Neural cell (in vitro differentiated cells): ENCODE measurements at regions not wholly inside any gene's neighbourhood (a gene's known extent, or its start where the extent isn't known, plus 50 kb on each side); places are given as distances from the start of the nearest gene placed in this dataset.
"Not testable (repeated sequence)": the region's sequence is repeated elsewhere in the genome, so short reads cannot be mapped to it uniquely, and the experiment has no call there.

Source experiments
- H2AFZ ChIP-seq: fragments of 200-600, 300-800 bp; sonication (generic), shearing (Covaris generic); 2 replicates; pipeline ENCODE4 v1.6.0; 2014; ENCODE audit warnings: low read depth, mild to moderate bottlenecking, antibody characterized with exemption, low read length, moderate library complexity
- H3F3A ChIP-seq: fragments of 200-600 bp; shearing (Covaris generic); 2 replicates; pipeline ENCODE4 v1.6.1; 2016; ENCODE audit warnings: mild to moderate bottlenecking, moderate library complexity, mixed read lengths, antibody characterized with exemption, low read length; ENCODE audit not compliant: insufficient read depth, poor library complexity, severe bottlenecking
- H3K27ac ChIP-seq: fragments of 200-600, 300-800 bp; sonication (generic), shearing (Covaris generic); 2 replicates; pipeline ENCODE4 v1.5.1; 2014; ENCODE audit warnings: mild to moderate bottlenecking, low read length, moderate library complexity
- H3K27me3 ChIP-seq: fragments of 300-800, 200-600 bp; sonication (generic), shearing (Covaris generic); 2 replicates; pipeline ENCODE4 v1.6.0; 2014; ENCODE audit warnings: mild to moderate bottlenecking, low read depth, low read length, moderate library complexity; ENCODE audit not compliant: insufficient read depth
- H3K36me3 ChIP-seq: fragments of 300-800, 200-600 bp; sonication (generic), shearing (Covaris generic); 2 replicates; pipeline ENCODE4 v1.5.1; 2014; ENCODE audit warnings: mild to moderate bottlenecking, antibody characterized with exemption, low read length, moderate library complexity; ENCODE audit not compliant: insufficient read depth
- H3K4me2 ChIP-seq: fragments of 300-800, 200-600 bp; sonication (generic), shearing (Covaris generic); 2 replicates; pipeline ENCODE4 v1.6.0; 2014; ENCODE audit warnings: mild to moderate bottlenecking, low read length
- H3K4me3 ChIP-seq: fragments of 300-800, 200-600 bp; sonication (generic), shearing (Covaris generic); 2 replicates; pipeline ENCODE4 v1.5.1; 2014; ENCODE audit warnings: mild to moderate bottlenecking, low read length, moderate library complexity
- H3K79me2 ChIP-seq: fragments of 200-600 bp; shearing (Covaris generic); replicated peaks from 2 replicates; pipeline ENCODE4 v1.6.0; 2014; ENCODE audit warnings: mild to moderate bottlenecking, low read length, moderate library complexity; ENCODE audit not compliant: insufficient read depth
- H3K9ac ChIP-seq: fragments of 300-800, 200-600 bp; sonication (generic), shearing (Covaris generic); 2 replicates; pipeline ENCODE4 v1.6.1; 2016; ENCODE audit warnings: mild to moderate bottlenecking, low read length, mixed read lengths
- H3K9me2 ChIP-seq: fragments of 200-600 bp; shearing (Covaris generic); 2 replicates; pipeline ENCODE4 v1.6.1; 2016; ENCODE audit warnings: mild to moderate bottlenecking, low read length, mixed read lengths; ENCODE audit not compliant: insufficient read depth
- H3K9me3 ChIP-seq: fragments of 200-600, 300-800 bp; sonication (generic), shearing (Covaris generic); 2 replicates; pipeline ENCODE4 v1.6.1; 2016; ENCODE audit warnings: mild to moderate bottlenecking, mixed run types, low read length, moderate library complexity, mixed read lengths
- H4K20me1 ChIP-seq: fragments of 200-600 bp; shearing (Covaris generic); 2 replicates; pipeline ENCODE4 v1.6.1; 2016; ENCODE audit warnings: mild to moderate bottlenecking, mixed run types; ENCODE audit not compliant: insufficient read depth
- EP300 ChIP-seq: fragments of 450-650 bp; conservative IDR thresholded peaks from 2 replicates; pipeline ENCODE4 v1.6.1; 2014; ENCODE audit warnings: antibody characterized with exemption, mild to moderate bottlenecking, moderate library complexity; ENCODE audit not compliant: poor library complexity, severe bottlenecking
- EZH2 ChIP-seq: fragments of 200-600, 300-800 bp; shearing (Covaris generic), sonication (generic); IDR thresholded peaks from 2 replicates; pipeline ENCODE4 v1.6.1; 2014; ENCODE audit warnings: antibody characterized with exemption, low read length, borderline replicate concordance, mild to moderate bottlenecking; ENCODE audit not compliant: insufficient read depth, poor library complexity, severe bottlenecking
- MXI1 ChIP-seq: fragments of 450-650 bp; conservative IDR thresholded peaks from 2 replicates; pipeline ENCODE4 v1.6.1; 2014; ENCODE audit warnings: antibody characterized with exemption, mild to moderate bottlenecking; ENCODE audit not compliant: poor library complexity, severe bottlenecking
- POLR2AphosphoS5 ChIP-seq: IDR thresholded peaks from 2 replicates; pipeline ENCODE4 v1.6.1; 2012
- RAD21 ChIP-seq: fragments of 450-650 bp; conservative IDR thresholded peaks from 2 replicates; pipeline ENCODE4 v1.6.1; 2014; ENCODE audit warnings: antibody characterized with exemption, mild to moderate bottlenecking, moderate library complexity
- REST ChIP-seq: IDR thresholded peaks from 2 replicates; pipeline ENCODE4 v1.6.1; 2012; ENCODE audit warnings: borderline replicate concordance
- SMC3 ChIP-seq: fragments of 450-650 bp; conservative IDR thresholded peaks from 2 replicates; pipeline ENCODE4 v1.6.1; 2014; ENCODE audit warnings: antibody characterized with exemption, mild to moderate bottlenecking, moderate library complexity; ENCODE audit not compliant: poor library complexity
- TAF1 ChIP-seq: IDR thresholded peaks from 2 replicates; pipeline ENCODE4 v1.6.1; 2012; ENCODE audit warnings: low read depth
- TF ChIP-seq, protein P1 (sequence below): fragments of 450-650 bp; IDR thresholded peaks from 2 replicates; pipeline ENCODE4 v1.5.1; 2014; ENCODE audit warnings: antibody characterized with exemption, mild to moderate bottlenecking, moderate library complexity; ENCODE audit not compliant: poor library complexity, severe bottlenecking

GRCh38 chr4:126191536-126191935, 876.8 kb downstream of the FAT4 start:
- Histone ChIP-seq H4K20me1 (no peaks in the 10 kb centered on the region), H3K36me3 (no peaks in the 10 kb centered on the region), H3K9me2 (no peaks in the 10 kb centered on the region), H2AFZ (no peak overlapping the region), H3K9me3 (no peaks in the 10 kb centered on the region), H3K27me3 (no peaks in the 10 kb centered on the region), H3K9ac (no peak overlapping the region), H3K27ac (no peak overlapping the region), H3K4me2 (no peak overlapping the region), H3F3A (no peaks in the 10 kb centered on the region), H3K79me2 (no peaks in the 10 kb centered on the region), H3K4me3 (no peak overlapping the region)
- TF ChIP-seq, protein P1, sequence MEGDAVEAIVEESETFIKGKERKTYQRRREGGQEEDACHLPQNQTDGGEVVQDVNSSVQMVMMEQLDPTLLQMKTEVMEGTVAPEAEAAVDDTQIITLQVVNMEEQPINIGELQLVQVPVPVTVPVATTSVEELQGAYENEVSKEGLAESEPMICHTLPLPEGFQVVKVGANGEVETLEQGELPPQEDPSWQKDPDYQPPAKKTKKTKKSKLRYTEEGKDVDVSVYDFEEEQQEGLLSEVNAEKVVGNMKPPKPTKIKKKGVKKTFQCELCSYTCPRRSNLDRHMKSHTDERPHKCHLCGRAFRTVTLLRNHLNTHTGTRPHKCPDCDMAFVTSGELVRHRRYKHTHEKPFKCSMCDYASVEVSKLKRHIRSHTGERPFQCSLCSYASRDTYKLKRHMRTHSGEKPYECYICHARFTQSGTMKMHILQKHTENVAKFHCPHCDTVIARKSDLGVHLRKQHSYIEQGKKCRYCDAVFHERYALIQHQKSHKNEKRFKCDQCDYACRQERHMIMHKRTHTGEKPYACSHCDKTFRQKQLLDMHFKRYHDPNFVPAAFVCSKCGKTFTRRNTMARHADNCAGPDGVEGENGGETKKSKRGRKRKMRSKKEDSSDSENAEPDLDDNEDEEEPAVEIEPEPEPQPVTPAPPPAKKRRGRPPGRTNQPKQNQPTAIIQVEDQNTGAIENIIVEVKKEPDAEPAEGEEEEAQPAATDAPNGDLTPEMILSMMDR, result no peak
- TF ChIP-seq EP300 (no peak), REST (no peak), SMC3 (no peak), POLR2AphosphoS5 (no peak), RAD21 (no peak)

DNA sequence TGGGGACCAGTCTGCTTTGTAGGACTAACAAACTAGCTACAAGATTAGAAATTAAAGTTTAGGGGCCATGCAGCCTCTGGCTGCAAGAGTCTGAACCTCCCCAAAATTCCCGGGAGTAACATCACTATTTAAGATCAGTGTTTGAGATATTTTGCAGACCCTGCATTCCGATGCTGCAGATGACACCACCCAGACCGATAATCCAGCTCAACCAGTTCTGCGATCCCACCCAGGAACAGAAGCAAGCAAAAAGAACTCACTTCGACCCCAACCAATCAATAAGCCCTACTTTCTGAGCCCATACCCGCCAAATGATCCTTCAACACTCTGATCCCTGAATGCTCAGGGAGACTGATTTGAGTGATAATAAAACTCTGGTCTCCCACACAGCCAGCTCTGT, 877.8 kb downstream of the FAT4 start:
- no peak overlapping the region for H2AFZ ChIP-seq
- H4K20me1 ChIP-seq, result no peaks in the 10 kb centered on the region
- no peak overlapping the region for H3K4me3 ChIP-seq
- TF ChIP-seq MXI1, result no peak
- TF ChIP-seq EP300, result no peak
- no peak for TF ChIP-seq POLR2AphosphoS5
- no peak for TF ChIP-seq TAF1
- no peak for TF ChIP-seq EZH2
- TF ChIP-seq REST, result no peak
- TF ChIP-seq, protein P1, result no peak
- no peak for TF ChIP-seq RAD21
- no peak for TF ChIP-seq SMC3
- H3K9ac ChIP-seq, result no peak overlapping the region
- no peaks in the 10 kb centered on the region for H3K27me3 ChIP-seq
- H3K9me3 ChIP-seq, result no peaks in the 10 kb centered on the region
- no peaks in the 10 kb centered on the region for H3K79me2 ChIP-seq
- no peak overlapping the region for H3K4me2 ChIP-seq
- H3K9me2 ChIP-seq, result no peaks in the 10 kb centered on the region
- H3K36me3 ChIP-seq, result no peaks in the 10 kb centered on the region
- no peak overlapping the region for H3K27ac ChIP-seq
- H3F3A ChIP-seq, result no peaks in the 10 kb centered on the region

GRCh38 chr4:126201251-126202138, 886.7 kb downstream of the FAT4 start:
- not testable (repeated sequence) for H3K27me3 ChIP-seq, H2AFZ ChIP-seq, H3K36me3 ChIP-seq, H3K9ac ChIP-seq, H3K4me2 ChIP-seq, H4K20me1 ChIP-seq, H3K9me3 ChIP-seq, H3F3A ChIP-seq, H3K9me2 ChIP-seq, H3K27ac ChIP-seq, H3K4me3 ChIP-seq, H3K79me2 ChIP-seq
